CD4-positive, alpha-beta T cell (primary cell): ENCODE measurements at regions not wholly inside any gene's neighbourhood (a gene's known extent, or its start where the extent isn't known, plus 50 kb on each side); places are given as distances from the start of the nearest gene placed in this dataset.

Source experiments
- ATAC-seq: fragments of 200-7000 bp; cut with Tn5 transposase; one replicate; pipeline ENCODE4 v1.10.0; 2022; ENCODE audit warnings: mild to moderate bottlenecking; ENCODE audit not compliant: poor library complexity
- CTCF ChIA-PET: fragments of 350-600 bp; sonication (Branson Sonifier 250); formaldehyde crosslinking; loops from one replicate; lab custom pipeline; 2021; ENCODE audit warnings: antibody characterized with exemption, inconsistent platforms; lab: Charles Lee
- POLR2A ChIA-PET: fragments of 350-600 bp; sonication (Branson Sonifier 250); formaldehyde crosslinking; loops from one replicate; lab custom pipeline; 2021; ENCODE audit warnings: antibody characterized with exemption, inconsistent platforms; lab: Charles Lee
- DNase-seq, 14 experiments: peaks; one replicate each; pipeline ENCODE4 v3.0.0-alpha.2; 2013 to 2020; ENCODE audit warnings: mixed read lengths in 2 of 14
- H3K27ac ChIP-seq, 2 donors: one replicate each; pipeline versions ENCODE4 v1.5.1 to v1.7.0; 2013; ENCODE audit warnings: low read length in 2 of 2, low read depth in 1 of 2, mild to moderate bottlenecking in 1 of 2
- H3K27me3 ChIP-seq, 2 experiments: 1 replicate in 1 of 2; 2 replicates in 1 of 2; pipeline versions ENCODE4 v1.6.1 to v1.7.0; 2013; ENCODE audit warnings: low read length in 2 of 2, control low read depth in 1 of 2, mild to moderate bottlenecking in 1 of 2, moderate library complexity in 1 of 2; ENCODE audit not compliant: insufficient read depth in 2 of 2, control insufficient read depth in 1 of 2
- H3K36me3 ChIP-seq: one replicate; pipeline ENCODE4 v1.6.1; 2013; ENCODE audit warnings: low read length, control low read depth; ENCODE audit not compliant: insufficient read depth
- H3K4me1 ChIP-seq: one replicate; pipeline ENCODE4 v1.6.1; 2013; ENCODE audit warnings: low read length, control low read depth; ENCODE audit not compliant: insufficient read depth
- H3K4me3 ChIP-seq: one replicate; pipeline ENCODE4 v1.5.1; 2013; ENCODE audit warnings: mild to moderate bottlenecking, low read length, moderate library complexity
- H3K9me3 ChIP-seq, 2 experiments: 1 replicate in 1 of 2; 2 replicates in 1 of 2; pipeline versions ENCODE4 v1.6.1 to v1.7.0; 2013; ENCODE audit warnings: low read length in 2 of 2, mild to moderate bottlenecking in 2 of 2, control low read depth in 1 of 2, moderate library complexity in 1 of 2; ENCODE audit not compliant: control insufficient read depth in 1 of 2, insufficient read depth in 1 of 2
- H3K27ac Mint-ChIP-seq: one replicate; pipeline ENCODE4 v1.8.0; 2020; ENCODE audit warnings: mixed read lengths
- H3K27me3 Mint-ChIP-seq: one replicate; pipeline ENCODE4 v1.8.0; 2021; ENCODE audit warnings: mixed read lengths
- H3K36me3 Mint-ChIP-seq: one replicate; pipeline ENCODE4 v1.8.0; 2021; ENCODE audit warnings: low read depth, mixed read lengths
- H3K4me1 Mint-ChIP-seq: one replicate; pipeline ENCODE4 v1.8.0; 2021; ENCODE audit warnings: low read depth, mixed read lengths
- H3K4me3 Mint-ChIP-seq: one replicate; pipeline ENCODE4 v1.8.0; 2020; ENCODE audit warnings: mild to moderate bottlenecking, mixed read lengths
- H3K9me3 Mint-ChIP-seq: one replicate; pipeline ENCODE4 v1.8.0; 2020; ENCODE audit warnings: mixed read lengths
- CTCF ChIP-seq: fragments of 200-600 bp; IDR thresholded peaks from one replicate; pipeline ENCODE4 v1.8.0; 2022; ENCODE audit warnings: antibody characterized with exemption, mild to moderate bottlenecking
- intact Hi-C, 2 experiments: fragments of 100-400 bp; cut with DNase I in 1 of 2; cut with micrococcal nuclease in 1 of 2; formaldehyde crosslinking; loops; one replicate each; pipeline versions ENCODE4 v1.15.1 to v1.9.0; 2023 to 2025; cut with DNase I, micrococcal nuclease

DNA sequence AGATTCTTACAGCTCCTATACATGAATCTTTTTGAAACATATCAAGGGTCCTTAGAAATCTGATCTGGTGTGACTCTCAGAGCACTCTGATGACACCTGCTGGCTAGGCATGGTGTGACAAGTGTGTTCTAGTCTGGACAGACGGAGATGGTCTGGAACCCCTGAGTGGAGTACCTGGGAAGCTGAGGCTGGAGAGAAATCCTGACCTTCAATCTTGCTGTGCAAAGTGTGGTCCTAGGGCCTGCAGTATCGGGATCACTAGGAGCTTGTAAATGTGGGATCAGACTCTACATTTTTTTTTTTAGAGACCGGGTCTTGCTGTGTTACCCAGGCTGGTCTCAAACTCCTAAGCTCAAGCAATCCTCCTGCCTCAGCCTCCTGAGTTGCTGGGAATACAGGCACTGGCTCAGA lies 78.6 kb upstream of the SOD1 start:
- intact Hi-C loops, result loop anchor here (1.0 kb wide), 3 partner anchors 367 to 483 kb away; no protein-coding TSS in a partner anchor
- Mint-ChIP-seq H3K9me3 (no peaks in the 10 kb centered on the region), H3K36me3 (no peaks in the 10 kb centered on the region), H3K4me3 (no peak overlapping the region), H3K27ac (no peak overlapping the region), H3K27me3 (no peaks in the 10 kb centered on the region), H3K4me1 (no peaks in the 10 kb centered on the region)
- CTCF ChIA-PET, result interaction anchor here (0.5 to 2.3 kb wide), 26 partner anchors 10 to 491 kb away, joined by 3 to 24 read pairs (median 4); no protein-coding TSS in a partner anchor
- Histone ChIP-seq H3K4me3 (no peak overlapping the region), H3K36me3 (no peaks in the 10 kb centered on the region), H3K4me1 (peaks cover 4% of the 10 kb centered on the region), H3K27me3 (no peaks in the 10 kb centered on the region), H3K9me3 (no peaks in the 10 kb centered on the region), H3K27ac (no peak overlapping the region)
- POLR2A ChIA-PET, result interaction anchor here (0.6 to 1.8 kb wide), 5 partner anchors 22 to 448 kb away, joined by 3 to 7 read pairs (median 4); no protein-coding TSS in a partner anchor
- peak; percentile 96 for ATAC-seq
- peak; percentile 58 to 85 (median 72) for DNase-seq
- peak; percentile 88 for TF ChIP-seq CTCF

DNA sequence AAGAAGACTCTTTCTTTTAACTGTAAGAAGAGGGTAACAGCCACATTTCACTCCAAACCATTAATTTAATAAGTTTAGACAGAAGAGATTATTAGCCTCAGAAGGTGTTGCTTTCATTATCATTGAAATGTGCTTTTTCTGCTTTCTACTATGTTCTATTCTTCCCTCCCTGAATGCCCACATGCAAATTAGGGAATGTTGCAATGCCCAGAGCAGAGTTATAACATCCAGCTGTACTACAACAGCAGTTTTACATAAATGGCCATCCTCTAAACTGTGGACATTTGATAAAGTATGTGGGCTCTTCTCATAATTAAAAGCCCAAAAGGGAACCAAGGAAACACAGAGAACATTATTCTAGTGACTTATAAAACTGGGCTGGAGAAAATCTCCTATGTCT lies 82.2 kb upstream of the SOD1 start:
- H3K4me3 Mint-ChIP-seq, result no peak overlapping the region
- POLR2A ChIA-PET, result no interaction called here

DNA sequence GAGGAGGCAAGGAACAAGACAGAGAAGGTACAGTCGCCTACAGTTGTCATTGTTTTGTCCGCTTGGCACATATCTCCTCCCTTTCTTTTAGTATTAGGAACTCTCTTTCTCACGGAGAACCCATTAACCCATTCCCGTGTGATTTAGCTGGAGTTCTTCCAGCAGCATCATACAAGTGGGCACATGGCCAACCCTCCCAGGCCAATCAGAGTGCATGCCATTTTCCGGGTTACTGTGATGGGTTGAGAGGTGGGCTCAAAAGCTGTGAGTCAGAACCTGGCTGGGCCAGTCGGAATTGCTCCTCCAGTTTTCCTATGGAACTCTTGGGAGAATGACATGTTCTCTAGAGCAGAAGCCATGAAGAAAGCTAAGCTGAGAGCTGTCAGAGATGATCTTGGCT lies 83.1 kb upstream of the SOD1 start:
- no peak for TF ChIP-seq CTCF
- no peak for DNase-seq
- ChIA-PET CTCF (no interaction called here), POLR2A (no interaction called here)
- no peak for ATAC-seq
- no peaks in the 10 kb centered on the region for H3K27me3 Mint-ChIP-seq
- peaks cover 7% of the 10 kb centered on the region for H3K9me3 Mint-ChIP-seq
- H3K36me3 Mint-ChIP-seq, result no peaks in the 10 kb centered on the region
- intact Hi-C loops, result no loop called here
- peaks cover 0 to 4% of the 10 kb centered on the region in 2 experiments for H3K9me3 ChIP-seq
- no peaks in the 10 kb centered on the region for H3K36me3 ChIP-seq
- H3K4me3 Mint-ChIP-seq, result no peak overlapping the region
- no peak overlapping the region for H3K27ac Mint-ChIP-seq
- H3K4me1 ChIP-seq, result peaks cover 4% of the 10 kb centered on the region
- H3K27ac ChIP-seq, result no peak overlapping the region
- H3K27me3 ChIP-seq, result no peaks in the 10 kb centered on the region
- no peaks in the 10 kb centered on the region for H3K4me1 Mint-ChIP-seq
- no peak overlapping the region for H3K4me3 ChIP-seq

More for the DNA sequence above, 82.2 kb upstream of the SOD1 start:
- no peaks in the 10 kb centered on the region for H3K27me3 ChIP-seq
- peaks cover 4% of the 10 kb centered on the region for H3K4me1 ChIP-seq
- intact Hi-C loops, result no loop called here
- CTCF ChIA-PET, result no interaction called here
- Mint-ChIP-seq H3K27ac (no peak overlapping the region), H3K4me1 (no peaks in the 10 kb centered on the region), H3K27me3 (no peaks in the 10 kb centered on the region), H3K9me3 (peaks cover 7% of the 10 kb centered on the region), H3K36me3 (no peaks in the 10 kb centered on the region)
- no peaks in the 10 kb centered on the region for H3K36me3 ChIP-seq
- H3K27ac ChIP-seq, result no peak overlapping the region
- H3K9me3 ChIP-seq, result peaks cover 0 to 4% of the 10 kb centered on the region in 2 experiments
- TF ChIP-seq CTCF, result no peak
- ATAC-seq (no peak), DNase-seq (no peak)
- no peak overlapping the region for H3K4me3 ChIP-seq
